ENCODE measurements at regions not wholly inside any gene's neighbourhood (a gene's known extent, or its start where the extent isn't known, plus 50 kb on each side); places are given as distances from the start of the nearest gene placed in this dataset.

- intact Hi-C loops (cut with micrococcal nuclease) = no loop called here
- no peaks in the 10 kb centered on the region for H3K79me2 ChIP-seq (ENCODE audit: control insufficient read depth, insufficient read depth, low read length)
- H3K4me1 Mint-ChIP-seq = no peaks in the 10 kb centered on the region
- H3K4me3 ChIP-seq (ENCODE audit: control extremely low read depth in 1 of 5, extremely low read depth in 1 of 5, insufficient read depth in 1 of 5, low read depth in 2 of 5, low read length in 4 of 5) = no peak overlapping the region
- H3K4me2 ChIP-seq (replicated peaks; ENCODE audit: low read depth, low read length, poor library complexity, severe bottlenecking) = no peak overlapping the region
- H4K20me1 ChIP-seq (ENCODE audit: control insufficient read depth, insufficient read depth, low read length, poor library complexity, severe bottlenecking) = no peaks in the 10 kb centered on the region
- no peaks in the 10 kb centered on the region for H3K4me1 ChIP-seq (ENCODE audit: control insufficient read depth in 2 of 2, insufficient read depth in 2 of 2, low read length in 2 of 2)
- no peaks in the 10 kb centered on the region for H3K9me3 ChIP-seq (ENCODE audit: control extremely low read depth in 1 of 3, control insufficient read depth in 2 of 3, insufficient read depth in 1 of 3, low read length in 2 of 3)
- no peaks in the 10 kb centered on the region for H3K27me3 ChIP-seq (replicated peaks in 1 of 4; ENCODE audit: control extremely low read depth in 1 of 4, control insufficient read depth in 3 of 4, insufficient read depth in 4 of 4, low read length in 3 of 4)
- no peak overlapping the region for H3K27ac Mint-ChIP-seq
- TF ChIP-seq CTCF (IDR thresholded peaks at IDR 0.05) (no peak), EZH2 (IDR thresholded peaks at IDR 0.05; ENCODE audit: borderline replicate concordance, insufficient read depth, low read depth, low read length, poor library complexity, severe bottlenecking) (no peak)
- H3K4me3 Mint-ChIP-seq = no peak overlapping the region
- ChIA-PET POLR2A (no interaction called here), CTCF (no interaction called here)
- H3K27me3 Mint-ChIP-seq = peaks cover 9% of the 10 kb centered on the region
- DNase-seq (no peak), ATAC-seq (ENCODE audit: low read depth) (no peak)
- no CpG with 5 or more reads among the region's 3 CpGs for WGBS (ENCODE audit: insufficient coverage)
- no peak overlapping the region for H3K9ac ChIP-seq (ENCODE audit: low read length)
- no peaks in the 10 kb centered on the region for H3K9me3 Mint-ChIP-seq (ENCODE audit: insufficient read depth)
- H3K36me3 ChIP-seq (replicated peaks in 1 of 2; ENCODE audit: control extremely low read depth in 1 of 2, control insufficient read depth in 1 of 2, extremely low read depth in 1 of 2, insufficient read depth in 2 of 2, low read length in 1 of 2) = no peaks in the 10 kb centered on the region
- no peak overlapping the region for H2AFZ ChIP-seq (ENCODE audit: insufficient read depth, low read depth, low read length, poor library complexity, severe bottlenecking)
- H3K27ac ChIP-seq (ENCODE audit: low read length in 2 of 2) = no peak overlapping the region
Observed at GRCh38 chr6:12580290-12580689, 136.3 kb upstream of the PHACTR1 start.

- no peak for TF ChIP-seq EZH2 (IDR thresholded peaks at IDR 0.05; ENCODE audit: borderline replicate concordance, insufficient read depth, low read depth, low read length, poor library complexity, severe bottlenecking)
- no peak for TF ChIP-seq CTCF (IDR thresholded peaks at IDR 0.05)
- intact Hi-C loops (cut with micrococcal nuclease) = no loop called here
- H3K27me3 Mint-ChIP-seq = peaks cover 7% of the 10 kb centered on the region
- 60% methylated on average over 1 of the region's 4 CpGs for WGBS (ENCODE audit: insufficient coverage)
- Histone ChIP-seq H3K9ac (ENCODE audit: low read length) (no peak overlapping the region), H2AFZ (ENCODE audit: insufficient read depth, low read depth, low read length, poor library complexity, severe bottlenecking) (no peak overlapping the region), H3K4me2 (replicated peaks; ENCODE audit: low read depth, low read length, poor library complexity, severe bottlenecking) (no peak overlapping the region), H3K36me3 (replicated peaks in 1 of 2; ENCODE audit: control extremely low read depth in 1 of 2, control insufficient read depth in 1 of 2, extremely low read depth in 1 of 2, insufficient read depth in 2 of 2, low read length in 1 of 2) (no peaks in the 10 kb centered on the region), H3K4me3 (ENCODE audit: control extremely low read depth in 1 of 5, extremely low read depth in 1 of 5, insufficient read depth in 1 of 5, low read depth in 2 of 5, low read length in 4 of 5) (no peak overlapping the region), H3K27ac (ENCODE audit: low read length in 2 of 2) (no peak overlapping the region), H4K20me1 (ENCODE audit: control insufficient read depth, insufficient read depth, low read length, poor library complexity, severe bottlenecking) (no peaks in the 10 kb centered on the region), H3K9me3 (ENCODE audit: control extremely low read depth in 1 of 3, control insufficient read depth in 2 of 3, insufficient read depth in 1 of 3, low read length in 2 of 3) (no peaks in the 10 kb centered on the region), H3K4me1 (ENCODE audit: control insufficient read depth in 2 of 2, insufficient read depth in 2 of 2, low read length in 2 of 2) (no peaks in the 10 kb centered on the region), H3K27me3 (replicated peaks in 1 of 4; ENCODE audit: control extremely low read depth in 1 of 4, control insufficient read depth in 3 of 4, insufficient read depth in 4 of 4, low read length in 3 of 4) (no peaks in the 10 kb centered on the region), H3K79me2 (ENCODE audit: control insufficient read depth, insufficient read depth, low read length) (no peaks in the 10 kb centered on the region)
- H3K27ac Mint-ChIP-seq = no peak overlapping the region
- H3K9me3 Mint-ChIP-seq (ENCODE audit: insufficient read depth) = no peaks in the 10 kb centered on the region
- DNase-seq (no peak), ATAC-seq (ENCODE audit: low read depth) (no peak)
- POLR2A ChIA-PET = no interaction called here
- no peaks in the 10 kb centered on the region for H3K4me1 Mint-ChIP-seq
- CTCF ChIA-PET = no interaction called here
- H3K4me3 Mint-ChIP-seq = no peak overlapping the region
Observed at GRCh38 chr6:12582421-12583110, 134.0 kb upstream of the PHACTR1 start.
